Urinary bladder (tissue), 3 donors: ENCODE measurements at regions not wholly inside any gene's neighbourhood (a gene's known extent, or its start where the extent isn't known, plus 50 kb on each side); places are given as distances from the start of the nearest gene placed in this dataset.

Experiments
- DNase-seq: peaks from one replicate; pipeline ENCODE4 v3.0.0-alpha.2; 2015; ENCODE audit errors: extremely low spot score
- H3K27ac ChIP-seq: one replicate; pipeline ENCODE4 v1.5.1; 2013; ENCODE audit warnings: low read depth, mild to moderate bottlenecking, moderate library complexity
- H3K36me3 ChIP-seq: one replicate; pipeline ENCODE4 v1.6.1; 2013; ENCODE audit warnings: mild to moderate bottlenecking, moderate library complexity; ENCODE audit not compliant: insufficient read depth
- H3K4me1 ChIP-seq: one replicate; pipeline ENCODE4 v1.6.1; 2013; ENCODE audit warnings: mild to moderate bottlenecking, moderate library complexity; ENCODE audit not compliant: insufficient read depth
- H3K4me3 ChIP-seq: one replicate; pipeline ENCODE4 v1.5.1; 2013; ENCODE audit warnings: low read depth, low read length
- WGBS: extraction: QIAGEN DNeasy Blood & Tissue Kit; methylation state at CpG from one replicate; pipeline ENCODE4 v1.1.7; 2013; 5-methylcytosine and 5-hydroxymethylcytosine counted together
- donor health status: healthy with polysubstance abuse.
- donor health status: healthy.

GRCh38 chr14:82045339-82045738, 511.7 kb upstream of the SEL1L start:
- no peaks in the 10 kb centered on the region for H3K4me1 ChIP-seq
- no peaks in the 10 kb centered on the region for H3K36me3 ChIP-seq
- DNase-seq, result no peak
- 89% methylated on average over 1 of the region's 1 CpG for WGBS
- no peak overlapping the region for H3K4me3 ChIP-seq
- H3K27ac ChIP-seq, result no peak overlapping the region

GRCh38 chr14:82046512-82047226, 513.0 kb upstream of the SEL1L start:
- no peaks in the 10 kb centered on the region for H3K4me1 ChIP-seq
- no peak for DNase-seq
- H3K4me3 ChIP-seq, result no peak overlapping the region
- H3K36me3 ChIP-seq, result no peaks in the 10 kb centered on the region
- WGBS, result 82% methylated on average over 1 of the region's 1 CpG
- no peak overlapping the region for H3K27ac ChIP-seq

- no peaks in the 10 kb centered on the region for H3K4me1 ChIP-seq
- H3K27ac ChIP-seq, result no peak overlapping the region
- no peaks in the 10 kb centered on the region for H3K36me3 ChIP-seq
- DNase-seq, result no peak
- H3K4me3 ChIP-seq, result no peak overlapping the region
- WGBS, result 25% methylated on average over 1 of the region's 1 CpG
Observed at GRCh38 chr14:82047777-82048470, 514.3 kb upstream of the SEL1L start.

GRCh38 chr14:82052778-82053177, 519.1 kb upstream of the SEL1L start:
- no peak overlapping the region for H3K27ac ChIP-seq
- H3K36me3 ChIP-seq, result no peaks in the 10 kb centered on the region
- DNase-seq, result no peak
- no peak overlapping the region for H3K4me3 ChIP-seq
- H3K4me1 ChIP-seq, result no peaks in the 10 kb centered on the region

- DNase-seq, result no peak
Observed at GRCh38 chr14:82055515-82056115, 522.0 kb upstream of the SEL1L start.

GRCh38 chr14:82060219-82060618, 526.6 kb upstream of the SEL1L start:
- Histone ChIP-seq H3K36me3 (no peaks in the 10 kb centered on the region), H3K27ac (no peak overlapping the region), H3K4me3 (no peak overlapping the region), H3K4me1 (no peaks in the 10 kb centered on the region)
- DNase-seq, result no peak
- WGBS, result 58% methylated on average over 3 of the region's 3 CpGs

More at GRCh38 chr14:82055515-82056115, 522.0 kb upstream of the SEL1L start:
- Histone ChIP-seq H3K36me3 (no peaks in the 10 kb centered on the region), H3K27ac (no peak overlapping the region), H3K4me3 (no peak overlapping the region), H3K4me1 (no peaks in the 10 kb centered on the region)
- 7% methylated on average over 1 of the region's 1 CpG for whole genome bisulfite sequencing

- 34% methylated on average over 11 of the region's 11 CpGs for WGBS
- no peak for DNase-seq
- Histone ChIP-seq H3K4me1 (no peaks in the 10 kb centered on the region), H3K27ac (no peak overlapping the region), H3K4me3 (no peak overlapping the region), H3K36me3 (no peaks in the 10 kb centered on the region)
Observed at GRCh38 chr14:82067221-82067875, 533.7 kb upstream of the SEL1L start.

GRCh38 chr14:82070040-82070439, 536.4 kb upstream of the SEL1L start:
- no peaks in the 10 kb centered on the region for H3K4me1 ChIP-seq
- 76% methylated on average over 3 of the region's 3 CpGs for WGBS

GRCh38 chr14:82070753-82071152, 537.1 kb upstream of the SEL1L start:
- H3K27ac ChIP-seq, result no peak overlapping the region
- H3K4me1 ChIP-seq, result no peaks in the 10 kb centered on the region
- H3K4me3 ChIP-seq, result no peak overlapping the region
- DNase-seq, result no peak
- H3K36me3 ChIP-seq, result no peaks in the 10 kb centered on the region
- 39% methylated on average over 3 of the region's 3 CpGs for WGBS

More at GRCh38 chr14:82070040-82070439, 536.4 kb upstream of the SEL1L start:
- Histone ChIP-seq H3K4me3 (no peak overlapping the region), H3K36me3 (no peaks in the 10 kb centered on the region), H3K27ac (no peak overlapping the region)
- no peak for DNase-seq

GRCh38 chr14:82073547-82073946, 539.9 kb upstream of the SEL1L start:
- H3K4me3 ChIP-seq, result no peak overlapping the region
- DNase-seq, result no peak
- H3K4me1 ChIP-seq, result no peaks in the 10 kb centered on the region
- WGBS, result 84% methylated on average over 2 of the region's 2 CpGs
- H3K27ac ChIP-seq, result no peak overlapping the region
- H3K36me3 ChIP-seq, result no peaks in the 10 kb centered on the region

- Histone ChIP-seq H3K4me1 (no peaks in the 10 kb centered on the region), H3K27ac (no peak overlapping the region), H3K4me3 (no peak overlapping the region), H3K36me3 (no peaks in the 10 kb centered on the region)
- 8% methylated on average over 3 of the region's 3 CpGs for WGBS
- no peak for DNase-seq
Observed at GRCh38 chr14:82075566-82075965, 541.9 kb upstream of the SEL1L start.

- 91% methylated on average over 3 of the region's 3 CpGs for WGBS
- DNase-seq, result no peak
- H3K27ac ChIP-seq, result no peak overlapping the region
Observed at GRCh38 chr14:82079553-82079952, 545.9 kb upstream of the SEL1L start.

GRCh38 chr14:82080370-82080769, 546.7 kb upstream of the SEL1L start:
- H3K4me3 ChIP-seq, result no peak overlapping the region
- H3K27ac ChIP-seq, result no peak overlapping the region
- no peaks in the 10 kb centered on the region for H3K4me1 ChIP-seq
- H3K36me3 ChIP-seq, result no peaks in the 10 kb centered on the region
- WGBS, result 3% methylated on average over 4 of the region's 4 CpGs
- DNase-seq, result no peak

More at GRCh38 chr14:82079553-82079952, 545.9 kb upstream of the SEL1L start:
- H3K4me3 ChIP-seq, result no peak overlapping the region
- no peaks in the 10 kb centered on the region for H3K36me3 ChIP-seq
- no peaks in the 10 kb centered on the region for H3K4me1 ChIP-seq

GRCh38 chr14:82084813-82085212, 551.2 kb upstream of the SEL1L start:
- WGBS, result 51% methylated on average over 3 of the region's 3 CpGs
- no peaks in the 10 kb centered on the region for H3K4me1 ChIP-seq
- no peak overlapping the region for H3K4me3 ChIP-seq
- H3K27ac ChIP-seq, result no peak overlapping the region
- H3K36me3 ChIP-seq, result no peaks in the 10 kb centered on the region
- no peak for DNase-seq
